RWPE1 (cell line): ENCODE measurements at regions not wholly inside any gene's neighbourhood (a gene's known extent, or its start where the extent isn't known, plus 50 kb on each side); places are given as distances from the start of the nearest gene placed in this dataset.

Source experiments
- CTCF ChIA-PET: fragments of 350-600 bp; sonication (Branson Sonifier 250); formaldehyde crosslinking; extraction: SDS; loops from one replicate; lab custom pipeline; 2021; lab: Yijun Ruan, JAX
- POLR2A ChIA-PET: fragments of 400-600 bp; formaldehyde crosslinking; extraction: SDS; loops from one replicate; lab custom pipeline; 2020; ENCODE audit warnings: antibody characterized with exemption; ENCODE audit not compliant: low non-redundant PET; lab: Yijun Ruan, JAX
- DNase-seq: peaks from one replicate; pipeline ENCODE4 v3.0.0; 2012; ENCODE audit warnings: low spot score
- H3K27ac ChIP-seq: fragments of 450-650 bp; 2 replicates; pipeline ENCODE4 v1.5.1; 2017
- CTCF ChIP-seq: fragments of 450-650 bp; conservative IDR thresholded peaks from 2 replicates; pipeline ENCODE4 v1.5.1; 2017; ENCODE audit warnings: low read depth, mild to moderate bottlenecking

GRCh38 chr18:67290421-67290820, 226.1 kb downstream of the DSEL start:
- ChIA-PET POLR2A (no interaction called here), CTCF (no interaction called here)
- no peak for TF ChIP-seq CTCF
- H3K27ac ChIP-seq: no peak overlapping the region
- no peak for DNase-seq

- DNase-seq: no peak
- TF ChIP-seq CTCF: no peak
- ChIA-PET CTCF (no interaction called here), POLR2A (no interaction called here)
- no peak overlapping the region for H3K27ac ChIP-seq
Observed at GRCh38 chr18:67285583-67285982, 230.9 kb downstream of the DSEL start.

- ChIA-PET POLR2A (no interaction called here), CTCF (no interaction called here)
- no peak overlapping the region for H3K27ac ChIP-seq
- DNase-seq: no peak
- TF ChIP-seq CTCF: no peak
Observed at GRCh38 chr18:67282796-67283195, 233.7 kb downstream of the DSEL start.

- no peak for DNase-seq
- no peak overlapping the region for H3K27ac ChIP-seq
- ChIA-PET POLR2A (no interaction called here), CTCF (no interaction called here)
- no peak for TF ChIP-seq CTCF
Observed at GRCh38 chr18:67281746-67282145, 234.8 kb downstream of the DSEL start.

- POLR2A ChIA-PET: no interaction called here
- TF ChIP-seq CTCF: no peak
- H3K27ac ChIP-seq: no peak overlapping the region
- DNase-seq: no peak
- CTCF ChIA-PET: no interaction called here
Observed at GRCh38 chr18:67280486-67281242, 235.9 kb downstream of the DSEL start.

- CTCF ChIA-PET: no interaction called here
- POLR2A ChIA-PET: no interaction called here
- DNase-seq: no peak
- TF ChIP-seq CTCF: no peak
- H3K27ac ChIP-seq: no peak overlapping the region
Observed at GRCh38 chr18:67279988-67280387, 236.5 kb downstream of the DSEL start.
